GM23338 (cell line): ENCODE measurements at regions not wholly inside any gene's neighbourhood (a gene's known extent, or its start where the extent isn't known, plus 50 kb on each side); places are given as distances from the start of the nearest gene placed in this dataset.

Experiments used
- ATAC-seq: fragments of 200-7000 bp; cut with Tn5 transposase; 3 replicates; pipeline ENCODE4 v1.9.1; 2020
- DNase-seq: peaks from one replicate; pipeline ENCODE4 v3.0.0-alpha.2; 2015; ENCODE audit warnings: low spot score
- H2AFZ ChIP-seq: fragments of 200-600 bp; sonication (generic); 2 replicates; pipeline ENCODE4 v1.8.0; 2016; ENCODE audit warnings: antibody characterized with exemption, mild to moderate bottlenecking, moderate library complexity
- H3F3A ChIP-seq: fragments of 200-600 bp; sonication (generic); replicated peaks from 2 replicates; pipeline ENCODE4 v1.8.0; 2017; ENCODE audit warnings: antibody characterized with exemption, mixed run types, low read depth
- H3K27ac ChIP-seq: fragments of 200-600 bp; sonication (generic); 2 replicates; pipeline ENCODE4 v1.6.1; 2016; ENCODE audit warnings: low read depth
- H3K27me3 ChIP-seq: fragments of 200-600 bp; sonication (generic); 2 replicates; pipeline ENCODE4 v1.8.0; 2016; ENCODE audit warnings: mild to moderate bottlenecking, mixed run types, moderate library complexity; ENCODE audit not compliant: insufficient read depth
- H3K36me3 ChIP-seq: fragments of 200-600 bp; sonication (generic); 2 replicates; pipeline ENCODE4 v1.8.0; 2016; ENCODE audit warnings: mild to moderate bottlenecking; ENCODE audit not compliant: insufficient read depth
- H3K4me1 ChIP-seq: fragments of 200-600 bp; sonication (generic); 2 replicates; pipeline ENCODE4 v1.8.0; 2016; ENCODE audit warnings: mild to moderate bottlenecking, moderate library complexity; ENCODE audit not compliant: insufficient read depth
- H3K4me2 ChIP-seq: fragments of 200-600 bp; sonication (generic); 2 replicates; pipeline ENCODE4 v1.7.1; 2017; ENCODE audit warnings: mixed run types
- H3K4me3 ChIP-seq: fragments of 200-600 bp; sonication (generic); 2 replicates; pipeline ENCODE4 v1.6.1; 2016; ENCODE audit warnings: mixed run types
- H3K79me2 ChIP-seq: fragments of 200-600 bp; sonication (generic); replicated peaks from 2 replicates; pipeline ENCODE4 v1.8.0; 2017; ENCODE audit warnings: mild to moderate bottlenecking; ENCODE audit not compliant: insufficient read depth
- H3K9me2 ChIP-seq: fragments of 200-600 bp; sonication (generic); 2 replicates; pipeline ENCODE4 v1.8.0; 2017; ENCODE audit not compliant: insufficient read depth
- H4K20me1 ChIP-seq: fragments of 200-600 bp; sonication (generic); replicated peaks from 2 replicates; pipeline ENCODE4 v1.8.0; 2017; ENCODE audit warnings: mild to moderate bottlenecking; ENCODE audit not compliant: insufficient read depth
- H3K27ac Mint-ChIP-seq: 2 replicates; pipeline ENCODE4 v1.8.0; 2020; ENCODE audit warnings: inconsistent platforms, mild to moderate bottlenecking, moderate library complexity, mixed read lengths
- H3K27me3 Mint-ChIP-seq: 3 replicates; pipeline ENCODE4 v1.8.0; 2022; ENCODE audit warnings: low read depth, mild to moderate bottlenecking, moderate library complexity, mixed read lengths, inconsistent platforms; ENCODE audit not compliant: insufficient read depth, poor library complexity
- H3K36me3 Mint-ChIP-seq: 3 replicates; pipeline ENCODE4 v1.8.0; 2021; ENCODE audit warnings: low read depth, mild to moderate bottlenecking, inconsistent platforms, moderate library complexity, mixed read lengths
- H3K4me1 Mint-ChIP-seq: 3 replicates; pipeline ENCODE4 v1.8.0; 2020; ENCODE audit warnings: mild to moderate bottlenecking, inconsistent platforms, mixed read lengths
- H3K4me3 Mint-ChIP-seq: 3 replicates; pipeline ENCODE4 v1.8.0; 2021; ENCODE audit warnings: moderate library complexity, mild to moderate bottlenecking, inconsistent platforms, mixed read lengths
- H3K9me3 Mint-ChIP-seq: 3 replicates; pipeline ENCODE4 v1.8.0; 2020; ENCODE audit warnings: moderate library complexity, mild to moderate bottlenecking, inconsistent platforms, mixed read lengths
- CTCF ChIP-seq, 2 experiments: fragments of 200-600 bp in 1 of 2; sonication (generic) in 1 of 2; conservative IDR thresholded peaks; 2 replicates each; pipeline versions ENCODE4 v1.5.1 to v1.6.1; 2016 to 2017; ENCODE audit warnings: antibody characterized with exemption in 2 of 2, low read depth in 2 of 2, mild to moderate bottlenecking in 2 of 2, moderate library complexity in 1 of 2
- ETS1 ChIP-seq: IDR thresholded peaks from 2 replicates; pipeline ENCODE4 v1.6.1; 2016; ENCODE audit warnings: antibody characterized with exemption
- EZH2 ChIP-seq: fragments of 200-600 bp; sonication (generic); IDR thresholded peaks from one replicate; pipeline ENCODE4 v1.8.0; 2017; ENCODE audit warnings: antibody characterized with exemption, mild to moderate bottlenecking, low read depth; ENCODE audit not compliant: unreplicated experiment
- EZH2phosphoT487 ChIP-seq: fragments of 200-600 bp; sonication (generic); IDR thresholded peaks from one replicate; pipeline ENCODE4 v1.8.1; 2018; ENCODE audit warnings: antibody characterized with exemption; ENCODE audit not compliant: unreplicated experiment
- JUNB ChIP-seq: IDR thresholded peaks from one replicate; pipeline ENCODE4 v1.6.1; 2016; ENCODE audit warnings: antibody characterized with exemption; ENCODE audit not compliant: unreplicated experiment
- NANOG ChIP-seq: IDR thresholded peaks from 2 replicates; pipeline ENCODE4 v1.6.1; 2016; ENCODE audit warnings: antibody characterized with exemption, borderline replicate concordance
- POLR2AphosphoS5 ChIP-seq: IDR thresholded peaks from 2 replicates; pipeline ENCODE4 v1.6.1; 2016; ENCODE audit warnings: antibody characterized with exemption, low read depth
- REST ChIP-seq: IDR thresholded peaks from one replicate; pipeline ENCODE4 v1.6.1; 2018; ENCODE audit warnings: antibody characterized with exemption; ENCODE audit not compliant: unreplicated experiment
- STAT1 ChIP-seq: IDR thresholded peaks from one replicate; pipeline ENCODE4 v1.6.1; 2016; ENCODE audit warnings: antibody characterized with exemption; ENCODE audit not compliant: unreplicated experiment
- ZNF114 ChIP-seq: fragments of 250-450 bp; sonication (Bioruptor Pico); IDR thresholded peaks from 2 replicates; pipeline ENCODE4 v1.5.0; 2020; ENCODE audit warnings: mild to moderate bottlenecking, moderate library complexity
- ZNF462 ChIP-seq: fragments of 250-450 bp; sonication (Bioruptor Pico); IDR thresholded peaks from 2 replicates; pipeline ENCODE4 v1.5.0; 2020; ENCODE audit warnings: mild to moderate bottlenecking, moderate library complexity

DNA sequence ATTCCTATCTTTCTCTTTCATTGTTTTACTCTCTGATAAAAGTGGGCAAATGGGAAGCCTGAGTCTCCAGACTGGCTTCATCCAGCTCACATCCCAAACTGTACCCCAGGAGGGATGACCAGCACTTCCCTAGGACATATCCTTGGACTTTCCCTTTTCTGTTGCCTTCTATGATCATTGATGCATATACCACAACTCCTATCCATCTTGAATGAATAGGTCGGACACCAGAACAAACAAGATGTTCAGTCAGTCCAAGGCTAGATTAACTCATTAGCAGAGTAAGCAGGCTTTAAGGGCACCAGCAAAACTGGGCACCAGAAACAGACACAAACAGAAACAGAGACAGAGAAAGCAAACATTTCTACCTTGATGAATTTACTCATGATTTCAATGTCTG lies 159.1 kb upstream of the RGMB start:
- no peak overlapping the region for H3K4me3 Mint-ChIP-seq
- Histone ChIP-seq H3K9me2 (no peaks in the 10 kb centered on the region), H2AFZ (no peak overlapping the region; the same call in 1 of the 2 replicates), H3K4me2 (no peak overlapping the region), H3F3A (no peaks in the 10 kb centered on the region), H3K4me1 (peaks cover 8% of the 10 kb centered on the region; the same call in 1 of the 2 replicates), H3K27ac (no peak overlapping the region), H3K36me3 (no peaks in the 10 kb centered on the region), H3K4me3 (no peak overlapping the region), H4K20me1 (no peaks in the 10 kb centered on the region), H3K27me3 (no peaks in the 10 kb centered on the region), H3K79me2 (no peaks in the 10 kb centered on the region)
- H3K9me3 Mint-ChIP-seq: no peaks in the 10 kb centered on the region
- peaks cover 2% of the 10 kb centered on the region for H3K27me3 Mint-ChIP-seq
- no peaks in the 10 kb centered on the region for H3K36me3 Mint-ChIP-seq
- H3K27ac Mint-ChIP-seq: no peak overlapping the region
- DNase-seq (no peak), ATAC-seq (no peak)
- TF ChIP-seq EZH2phosphoT487: no peak
- no peak for TF ChIP-seq POLR2AphosphoS5
- TF ChIP-seq ZNF114 (CRISPR knock-in tag): no peak
- no peak for TF ChIP-seq REST
- TF ChIP-seq ZNF462 (CRISPR knock-in tag): no peak
- no peak for TF ChIP-seq STAT1
- TF ChIP-seq JUNB: no peak
- TF ChIP-seq CTCF (conservative IDR thresholded peaks at IDR 0.05; ENCODE audit: low read depth in 2 of 2): no peak
- TF ChIP-seq EZH2: no peak
- TF ChIP-seq NANOG: no peak
- no peak for TF ChIP-seq ETS1
- H3K4me1 Mint-ChIP-seq: peaks cover 11% of the 10 kb centered on the region; the same call in 2 of the 3 replicates
